HCT116 (cell line): ENCODE measurements at regions not wholly inside any gene's neighbourhood (a gene's known extent, or its start where the extent isn't known, plus 50 kb on each side); places are given as distances from the start of the nearest gene placed in this dataset.
"Not testable (repeated sequence)": the region's sequence is repeated elsewhere in the genome, so short reads cannot be mapped to it uniquely, and the experiment has no call there.

Source experiments
- CEBPB ChIP-seq: IDR thresholded peaks from 2 replicates; pipeline ENCODE4 v1.6.1; 2012; ENCODE audit warnings: low read depth
- CTCF ChIP-seq, 3 experiments: fragments of 200-600 bp in 1 of 3; sonication (generic) in 1 of 3; IDR thresholded peaks in 2 of 3; conservative IDR thresholded peaks in 1 of 3; 2 replicates each; pipeline ENCODE4 v1.5.1; 2012 to 2017; ENCODE audit warnings: low read depth in 2 of 3, low read length in 2 of 3, antibody characterized with exemption in 1 of 3, borderline replicate concordance in 1 of 3, control low read depth in 1 of 3, mild to moderate bottlenecking in 1 of 3, mixed read lengths in 1 of 3, mixed run types in 1 of 3, moderate library complexity in 1 of 3; ENCODE audit not compliant: insufficient read depth in 1 of 3
- EZH2 ChIP-seq: fragments of 200-600 bp; sonication (generic); IDR thresholded peaks from 2 replicates; pipeline ENCODE4 v1.6.1; 2017; ENCODE audit warnings: antibody characterized with exemption, mixed run types
- EZH2phosphoT487 ChIP-seq: fragments of 200-600 bp; IDR thresholded peaks from 2 replicates; pipeline ENCODE4 v1.6.1; 2018; ENCODE audit warnings: antibody characterized with exemption, borderline replicate concordance
- JUND ChIP-seq: IDR thresholded peaks from 2 replicates; pipeline ENCODE4 v1.6.1; 2012
- MAX ChIP-seq: IDR thresholded peaks from 2 replicates; pipeline ENCODE4 v1.6.1; 2012
- POLR2A ChIP-seq: IDR thresholded peaks from 2 replicates; pipeline ENCODE4 v1.7.0; 2011; ENCODE audit warnings: borderline replicate concordance; ENCODE audit not compliant: insufficient read depth, insufficient read length; ENCODE audit errors: extremely low read depth
- POLR2AphosphoS5 ChIP-seq: IDR thresholded peaks from 2 replicates; pipeline ENCODE4 v1.6.1; 2011; ENCODE audit warnings: mild to moderate bottlenecking, low read depth, low read length, moderate library complexity
- SP1 ChIP-seq: IDR thresholded peaks from 2 replicates; pipeline ENCODE4 v1.6.1; 2012; ENCODE audit warnings: low read depth
- YY1 ChIP-seq: IDR thresholded peaks from 2 replicates; pipeline ENCODE4 v1.6.1; 2011; ENCODE audit warnings: low read length, low read depth, moderate library complexity, mild to moderate bottlenecking; ENCODE audit not compliant: insufficient replicate concordance; ENCODE audit errors: extremely low read depth
- ZBTB33 ChIP-seq: IDR thresholded peaks from 2 replicates; pipeline ENCODE4 v1.6.1; 2011; ENCODE audit warnings: mild to moderate bottlenecking, low read length, moderate library complexity; ENCODE audit not compliant: insufficient replicate concordance; ENCODE audit errors: extremely low read depth
- ZFX ChIP-seq: fragments of 450-650 bp; IDR thresholded peaks from 2 replicates; pipeline ENCODE4 v1.6.1; 2017
- ZNF274 ChIP-seq: fragments of 200-500 bp; sonication (Bioruptor generic); IDR thresholded peaks from 2 replicates; pipeline ENCODE4 v1.6.1; 2014; ENCODE audit warnings: mild to moderate bottlenecking, low read depth, low read length, inconsistent platforms

- not testable (repeated sequence) for TF ChIP-seq CTCF (IDR thresholded peaks at IDR 0.05 in 2 of 3, conservative IDR thresholded peaks at IDR 0.05 in 1 of 3; ENCODE audit: borderline replicate concordance in 1 of 3, insufficient read depth in 1 of 3, low read depth in 2 of 3, low read length in 2 of 3); EZH2phosphoT487; YY1; JUND; ZBTB33; POLR2A; CEBPB; ZNF274; POLR2AphosphoS5; ZFX; SP1; MAX; EZH2
Observed at GRCh38 chr12:8320791-8321370, 93.5 kb upstream of the FAM90A1 start.
